GM19397 (cell line): ENCODE measurements at regions not wholly inside any gene's neighbourhood (a gene's known extent, or its start where the extent isn't known, plus 50 kb on each side); places are given as distances from the start of the nearest gene placed in this dataset.

Experiments used
- ATAC-seq: cut with Tn5 transposase; IDR thresholded peaks from one replicate; pipeline ENCODE4 v1.9.1; 2021; ENCODE audit warnings: mild to moderate bottlenecking, moderate library complexity; ENCODE audit not compliant: unreplicated experiment

- ATAC-seq, result no peak
Measured at GRCh38 chr5:119789406-119790117, 160.2 kb downstream of the FAM170A start.

GRCh38 chr5:119792161-119792799 is 162.9 kb downstream of the FAM170A start:
- no peak for ATAC-seq

- ATAC-seq, result no peak
Measured at GRCh38 chr5:119795768-119796167, 166.4 kb downstream of the FAM170A start.

GRCh38 chr5:119801570-119801969 is 172.2 kb downstream of the FAM170A start:
- no peak for ATAC-seq

GRCh38 chr5:119808024-119808423 is 178.7 kb downstream of the FAM170A start:
- ATAC-seq, result no peak

- ATAC-seq, result no peak
Measured at GRCh38 chr5:119808474-119808873, 179.1 kb downstream of the FAM170A start.

GRCh38 chr5:119810217-119810616 is 180.9 kb downstream of the FAM170A start:
- ATAC-seq, result no peak

GRCh38 chr5:119811458-119811857 is 182.1 kb downstream of the FAM170A start:
- no peak for ATAC-seq

GRCh38 chr5:119814655-119815054 is 185.3 kb downstream of the FAM170A start:
- no peak for ATAC-seq

- ATAC-seq, result no peak
Measured at GRCh38 chr5:119816055-119816454, 186.7 kb downstream of the FAM170A start.

- ATAC-seq, result no peak
Measured at GRCh38 chr5:119820016-119820415, 190.7 kb downstream of the FAM170A start.

GRCh38 chr5:119820608-119821007 is 191.2 kb downstream of the FAM170A start:
- no peak for ATAC-seq

GRCh38 chr5:119828541-119828940 is 199.2 kb downstream of the FAM170A start:
- ATAC-seq, result no peak

GRCh38 chr5:119829341-119829740 is 200.0 kb downstream of the FAM170A start:
- ATAC-seq, result no peak

GRCh38 chr5:119833176-119833575 is 203.8 kb downstream of the FAM170A start:
- ATAC-seq, result no peak

- no peak for ATAC-seq
Measured at GRCh38 chr5:119840175-119840574, 210.8 kb downstream of the FAM170A start.

- ATAC-seq, result no peak
Measured at GRCh38 chr5:119852140-119852539, 222.8 kb downstream of the FAM170A start.

- ATAC-seq, result no peak
Measured at GRCh38 chr5:119860463-119860862, 231.1 kb downstream of the FAM170A start.

- ATAC-seq, result no peak
Measured at GRCh38 chr5:119862619-119863018, 233.3 kb downstream of the FAM170A start.

- ATAC-seq, result no peak
Measured at GRCh38 chr5:119864286-119864685, 234.9 kb downstream of the FAM170A start.

- ATAC-seq, result no peak
Measured at GRCh38 chr5:119873611-119874010, 244.3 kb downstream of the FAM170A start.

GRCh38 chr5:119876522-119876921 is 247.2 kb downstream of the FAM170A start:
- ATAC-seq, result no peak

- ATAC-seq, result no peak
Measured at GRCh38 chr5:119878712-119879111, 249.4 kb downstream of the FAM170A start.
